Endodermal cell (in vitro differentiated cells): ENCODE measurements at regions not wholly inside any gene's neighbourhood (a gene's known extent, or its start where the extent isn't known, plus 50 kb on each side); places are given as distances from the start of the nearest gene placed in this dataset.

Source experiments
- DNase-seq: peaks from one replicate; pipeline ENCODE4 v3.0.0-alpha.2; 2017
- H3K27ac ChIP-seq: 2 replicates; pipeline ENCODE4 v1.5.1; 2013; ENCODE audit warnings: mild to moderate bottlenecking, low read depth, low read length, moderate library complexity
- H3K27me3 ChIP-seq: 2 replicates; pipeline ENCODE4 v1.6.1; 2013; ENCODE audit warnings: mild to moderate bottlenecking, low read length, moderate library complexity; ENCODE audit not compliant: insufficient read depth, control insufficient read depth, poor library complexity, severe bottlenecking
- H3K36me3 ChIP-seq: 2 replicates; pipeline ENCODE4 v1.7.0; 2013; ENCODE audit warnings: mild to moderate bottlenecking, low read length, moderate library complexity; ENCODE audit not compliant: control insufficient read depth, insufficient read depth
- H3K4me1 ChIP-seq: one replicate; pipeline ENCODE4 v1.7.0; 2013; ENCODE audit warnings: low read length; ENCODE audit not compliant: control insufficient read depth, insufficient read depth
- H3K4me3 ChIP-seq: 2 replicates; pipeline ENCODE4 v1.5.1; 2013; ENCODE audit warnings: mild to moderate bottlenecking, low read length, moderate library complexity
- H3K9ac ChIP-seq: 2 replicates; pipeline ENCODE4 v1.6.1; 2013; ENCODE audit warnings: mild to moderate bottlenecking, low read length, moderate library complexity; ENCODE audit not compliant: poor library complexity, severe bottlenecking; ENCODE audit errors: extremely low read depth
- H3K9me3 ChIP-seq: 2 replicates; pipeline ENCODE4 v1.6.1; 2013; ENCODE audit warnings: mild to moderate bottlenecking, low read length, moderate library complexity; ENCODE audit not compliant: control insufficient read depth
- H3K27ac Mint-ChIP-seq: 2 replicates; pipeline ENCODE4 v1.8.0; 2020; ENCODE audit warnings: mixed read lengths
- H3K27me3 Mint-ChIP-seq: 2 replicates; pipeline ENCODE4 v1.8.0; 2021; ENCODE audit warnings: mild to moderate bottlenecking, mixed read lengths; ENCODE audit not compliant: insufficient read depth
- H3K36me3 Mint-ChIP-seq: 2 replicates; pipeline ENCODE4 v1.8.0; 2020; ENCODE audit warnings: low read depth, mixed read lengths
- H3K4me1 Mint-ChIP-seq: 2 replicates; pipeline ENCODE4 v1.8.0; 2020; ENCODE audit warnings: mixed read lengths
- H3K4me3 Mint-ChIP-seq: 2 replicates; pipeline ENCODE4 v1.8.0; 2020; ENCODE audit warnings: mild to moderate bottlenecking, moderate library complexity, mixed read lengths
- H3K9me3 Mint-ChIP-seq: 2 replicates; pipeline ENCODE4 v1.8.0; 2020; ENCODE audit warnings: mild to moderate bottlenecking, mixed read lengths
- CTCF ChIP-seq: fragments of 200-600 bp; sonication (generic); conservative IDR thresholded peaks from 2 replicates; pipeline ENCODE4 v1.5.0; 2021; ENCODE audit warnings: antibody characterized with exemption, mild to moderate bottlenecking
- WGBS, 2 experiments: methylation state at CpG; one replicate each; pipeline versions ENCODE4 v1.1.5 to v1.1.7; 2013; ENCODE audit warnings: missing lambda C conversion rate in 2 of 2, mixed read lengths in 1 of 2; ENCODE audit not compliant: insufficient coverage in 1 of 2, insufficient read length in 1 of 2; 5-methylcytosine and 5-hydroxymethylcytosine counted together

GRCh38 chr16:13718748-13719147 is 201.2 kb upstream of the ERCC4 start:
- no peak overlapping the region for H3K9ac ChIP-seq
- H3K9me3 ChIP-seq: no peaks in the 10 kb centered on the region
- H3K4me1 ChIP-seq: no peaks in the 10 kb centered on the region
- H3K36me3 Mint-ChIP-seq: no peaks in the 10 kb centered on the region
- no peak overlapping the region for H3K27ac Mint-ChIP-seq
- no peaks in the 10 kb centered on the region for H3K27me3 ChIP-seq
- no peak for TF ChIP-seq CTCF
- H3K27me3 Mint-ChIP-seq: peaks cover 4% of the 10 kb centered on the region
- no peaks in the 10 kb centered on the region for H3K9me3 Mint-ChIP-seq
- DNase-seq: no peak
- H3K36me3 ChIP-seq: no peaks in the 10 kb centered on the region
- H3K27ac ChIP-seq: no peak overlapping the region
- H3K4me1 Mint-ChIP-seq: no peaks in the 10 kb centered on the region
- no peak overlapping the region for H3K4me3 ChIP-seq
- H3K4me3 Mint-ChIP-seq: no peak overlapping the region
- 81 to 84% methylated on average over 7 of the region's 7 CpGs for WGBS, 2 experiments

GRCh38 chr16:13727943-13728342 is 192.0 kb upstream of the ERCC4 start:
- Mint-ChIP-seq H3K36me3 (peaks cover 2% of the 10 kb centered on the region), H3K9me3 (peaks cover 24% of the 10 kb centered on the region), H3K27ac (no peak overlapping the region), H3K4me1 (no peaks in the 10 kb centered on the region), H3K27me3 (no peaks in the 10 kb centered on the region), H3K4me3 (no peak overlapping the region)
- TF ChIP-seq CTCF: no peak
- WGBS, 2 experiments: 83 to 98% methylated on average over 1 to 2 of the region's 3 CpGs
- H3K9ac ChIP-seq: no peak overlapping the region
- DNase-seq: no peak
- H3K36me3 ChIP-seq: no peaks in the 10 kb centered on the region
- peaks cover 22% of the 10 kb centered on the region for H3K9me3 ChIP-seq
- H3K27me3 ChIP-seq: no peaks in the 10 kb centered on the region
- no peak overlapping the region for H3K27ac ChIP-seq
- no peaks in the 10 kb centered on the region for H3K4me1 ChIP-seq
- no peak overlapping the region for H3K4me3 ChIP-seq

GRCh38 chr16:13733561-13733960 is 186.4 kb upstream of the ERCC4 start:
- H3K4me3 ChIP-seq: no peak overlapping the region
- WGBS, 2 experiments: 83 to 94% methylated on average over 2 to 3 of the region's 3 CpGs
- H3K27ac Mint-ChIP-seq: no peak overlapping the region
- no peak for DNase-seq
- H3K27me3 ChIP-seq: no peaks in the 10 kb centered on the region
- peaks cover 4% of the 10 kb centered on the region for H3K9me3 Mint-ChIP-seq
- no peaks in the 10 kb centered on the region for H3K27me3 Mint-ChIP-seq
- no peaks in the 10 kb centered on the region for H3K36me3 ChIP-seq
- H3K9me3 ChIP-seq: peaks cover 6% of the 10 kb centered on the region
- H3K9ac ChIP-seq: no peak overlapping the region
- no peak overlapping the region for H3K4me3 Mint-ChIP-seq
- no peaks in the 10 kb centered on the region for H3K4me1 Mint-ChIP-seq
- no peaks in the 10 kb centered on the region for H3K4me1 ChIP-seq
- no peaks in the 10 kb centered on the region for H3K36me3 Mint-ChIP-seq
- H3K27ac ChIP-seq: peak overlapping the region; percentile 16
- TF ChIP-seq CTCF: no peak
